IPS-18a (cell line): ENCODE measurements at regions not wholly inside any gene's neighbourhood (a gene's known extent, or its start where the extent isn't known, plus 50 kb on each side); places are given as distances from the start of the nearest gene placed in this dataset.
"Not testable (repeated sequence)": the region's sequence is repeated elsewhere in the genome, so short reads cannot be mapped to it uniquely, and the experiment has no call there.

Source experiments
- H3K27ac ChIP-seq: one replicate; pipeline ENCODE4 v1.5.1; 2013; ENCODE audit warnings: low read length
- H3K27me3 ChIP-seq: one replicate; pipeline ENCODE4 v1.6.1; 2013; ENCODE audit warnings: mild to moderate bottlenecking, low read length; ENCODE audit not compliant: control insufficient read depth, insufficient read depth
- H3K36me3 ChIP-seq: one replicate; pipeline ENCODE4 v1.6.1; 2013; ENCODE audit warnings: low read depth, low read length; ENCODE audit not compliant: control insufficient read depth
- H3K4me1 ChIP-seq: one replicate; pipeline ENCODE4 v1.6.1; 2013; ENCODE audit warnings: low read depth, low read length; ENCODE audit not compliant: control insufficient read depth
- H3K4me3 ChIP-seq: one replicate; pipeline ENCODE4 v1.5.1; 2013; ENCODE audit warnings: low read length
- H3K9ac ChIP-seq: one replicate; pipeline ENCODE4 v1.6.1; 2013; ENCODE audit warnings: mild to moderate bottlenecking, low read length, moderate library complexity
- H3K9me3 ChIP-seq: one replicate; pipeline ENCODE4 v1.6.1; 2013; ENCODE audit warnings: low read depth, low read length; ENCODE audit not compliant: control insufficient read depth

DNA sequence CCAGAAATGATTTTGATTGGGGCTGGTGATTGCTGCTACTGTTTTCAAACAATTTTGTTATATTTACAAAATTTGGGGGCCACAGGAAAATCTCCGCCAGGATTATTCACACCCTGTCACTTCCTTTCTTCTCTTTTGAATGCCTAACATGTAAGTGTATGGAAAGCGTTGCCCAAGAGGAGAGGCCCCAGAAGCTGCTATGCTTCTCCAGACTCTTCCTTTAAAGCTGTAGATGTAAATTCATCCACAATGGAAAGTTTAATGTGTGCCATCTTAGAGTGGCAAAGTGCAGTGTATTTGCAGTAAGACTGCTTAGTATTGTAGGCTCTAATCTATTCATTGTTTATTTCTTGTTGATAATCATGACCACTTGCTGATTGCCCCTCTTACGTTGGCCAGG, 136.7 kb upstream of the LRIG3 start:
- no peak overlapping the region for H3K9ac ChIP-seq
- H3K4me1 ChIP-seq = no peaks in the 10 kb centered on the region
- H3K27me3 ChIP-seq = no peaks in the 10 kb centered on the region
- H3K36me3 ChIP-seq = no peaks in the 10 kb centered on the region
- H3K9me3 ChIP-seq = no peaks in the 10 kb centered on the region
- no peak overlapping the region for H3K27ac ChIP-seq
- no peak overlapping the region for H3K4me3 ChIP-seq

GRCh38 chr12:59055204-59055860, 135.0 kb upstream of the LRIG3 start:
- Histone ChIP-seq H3K36me3 (no peaks in the 10 kb centered on the region), H3K4me1 (no peaks in the 10 kb centered on the region), H3K27ac (no peak overlapping the region), H3K9me3 (no peaks in the 10 kb centered on the region), H3K27me3 (no peaks in the 10 kb centered on the region), H3K4me3 (no peak overlapping the region), H3K9ac (no peak overlapping the region)

DNA sequence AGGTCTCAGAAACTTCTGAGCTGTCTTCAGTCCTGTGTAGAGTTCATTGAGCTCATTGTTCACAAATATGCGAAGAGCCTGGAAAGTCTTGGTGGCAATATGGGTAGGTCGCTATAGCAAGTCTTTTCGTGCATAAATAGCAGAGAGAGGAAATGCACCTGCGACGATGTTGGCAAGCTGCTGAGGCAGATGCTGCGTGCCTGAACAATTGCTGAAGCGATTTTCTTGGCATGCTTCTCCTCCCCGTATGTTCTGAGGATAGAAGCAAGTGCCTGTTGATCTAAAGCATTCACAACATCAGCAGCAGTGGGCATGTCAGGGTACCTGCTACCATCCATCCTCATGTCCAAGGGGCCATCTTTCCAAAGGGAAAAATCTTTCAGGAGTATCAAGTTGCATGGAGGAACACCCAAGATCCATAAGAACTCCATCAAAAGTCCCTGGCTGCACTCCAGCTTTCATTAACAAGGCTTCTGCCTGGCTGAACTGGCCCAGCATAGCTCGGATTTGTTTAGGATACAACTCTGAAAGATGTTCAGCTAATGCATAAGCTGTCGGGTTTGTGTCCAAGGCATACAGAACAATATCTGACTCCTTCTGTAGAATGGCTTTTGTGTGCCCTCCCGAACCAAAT, 133.1 kb upstream of the LRIG3 start:
- not testable (repeated sequence) for H3K27me3 ChIP-seq, H3K9ac ChIP-seq, H3K4me1 ChIP-seq, H3K36me3 ChIP-seq, H3K4me3 ChIP-seq, H3K9me3 ChIP-seq, H3K27ac ChIP-seq

- H3K36me3 ChIP-seq = no peaks in the 10 kb centered on the region
- no peak overlapping the region for H3K27ac ChIP-seq
- H3K9me3 ChIP-seq = no peaks in the 10 kb centered on the region
- H3K27me3 ChIP-seq = no peaks in the 10 kb centered on the region
- no peak overlapping the region for H3K4me3 ChIP-seq
- peaks cover 9% of the 10 kb centered on the region for H3K4me1 ChIP-seq
- no peak overlapping the region for H3K9ac ChIP-seq
Measured at GRCh38 chr12:59046763-59047534, 126.6 kb upstream of the LRIG3 start.

DNA sequence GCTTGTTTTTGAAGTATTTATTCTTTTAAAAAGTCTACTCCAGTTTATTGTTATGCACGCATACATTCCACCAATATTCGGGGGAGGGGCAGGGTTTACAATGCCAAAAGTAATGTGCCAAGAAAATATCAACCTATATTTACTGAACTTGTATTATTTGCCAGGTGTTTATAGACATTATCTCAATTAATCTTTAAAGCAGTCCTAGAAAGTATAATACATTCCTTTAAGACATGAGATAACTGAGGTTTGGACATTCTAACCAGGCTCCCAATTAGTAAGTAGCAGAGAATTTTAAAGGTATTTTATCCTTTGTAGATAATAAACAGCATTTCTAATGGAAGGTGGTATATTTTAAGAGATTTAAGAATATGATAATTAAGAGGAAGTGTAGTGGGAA, 124.5 kb upstream of the LRIG3 start:
- H3K4me1 ChIP-seq = peaks cover 27% of the 10 kb centered on the region
- no peaks in the 10 kb centered on the region for H3K27me3 ChIP-seq
- H3K4me3 ChIP-seq = no peak overlapping the region
- H3K9ac ChIP-seq = no peak overlapping the region
- H3K27ac ChIP-seq = no peak overlapping the region
- no peaks in the 10 kb centered on the region for H3K9me3 ChIP-seq
- H3K36me3 ChIP-seq = no peaks in the 10 kb centered on the region

- Histone ChIP-seq H3K36me3 (no peaks in the 10 kb centered on the region), H3K27me3 (no peaks in the 10 kb centered on the region), H3K4me1 (peaks cover 27% of the 10 kb centered on the region), H3K4me3 (no peak overlapping the region), H3K9ac (no peak overlapping the region), H3K9me3 (no peaks in the 10 kb centered on the region), H3K27ac (peak overlapping the region; percentile 27)
Measured at GRCh38 chr12:59041241-59042121, 121.2 kb upstream of the LRIG3 start.

DNA sequence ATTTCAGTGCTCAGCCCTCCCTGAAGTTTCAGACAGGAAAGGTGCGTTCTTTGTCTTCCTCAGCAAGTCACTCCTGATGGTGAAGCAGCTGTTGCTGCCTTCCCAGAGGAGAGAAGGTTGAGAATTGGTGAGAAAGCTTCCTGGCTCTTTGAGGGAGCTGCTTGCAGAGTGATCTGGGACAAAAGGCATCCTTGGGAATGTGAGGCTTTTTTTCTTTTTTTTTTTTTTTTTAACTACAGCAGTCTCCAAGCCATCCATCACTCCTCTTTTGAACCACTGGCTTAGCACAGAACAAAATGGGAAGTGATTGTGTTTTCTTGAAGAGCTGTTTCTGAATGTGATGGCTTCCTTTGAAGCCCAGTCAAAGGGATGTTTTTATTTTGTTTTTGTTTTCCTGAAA, 120.4 kb upstream of the LRIG3 start:
- no peak overlapping the region for H3K27ac ChIP-seq
- H3K4me1 ChIP-seq = peaks cover 27% of the 10 kb centered on the region
- no peak overlapping the region for H3K9ac ChIP-seq
- H3K36me3 ChIP-seq = no peaks in the 10 kb centered on the region
- H3K27me3 ChIP-seq = no peaks in the 10 kb centered on the region
- no peak overlapping the region for H3K4me3 ChIP-seq
- H3K9me3 ChIP-seq = no peaks in the 10 kb centered on the region

- no peak overlapping the region for H3K27ac ChIP-seq
- no peak overlapping the region for H3K4me3 ChIP-seq
- no peaks in the 10 kb centered on the region for H3K27me3 ChIP-seq
- H3K4me1 ChIP-seq = peaks cover 26% of the 10 kb centered on the region
- no peak overlapping the region for H3K9ac ChIP-seq
- no peaks in the 10 kb centered on the region for H3K9me3 ChIP-seq
- H3K36me3 ChIP-seq = no peaks in the 10 kb centered on the region
Measured at GRCh38 chr12:59040043-59040442, 119.7 kb upstream of the LRIG3 start.

DNA sequence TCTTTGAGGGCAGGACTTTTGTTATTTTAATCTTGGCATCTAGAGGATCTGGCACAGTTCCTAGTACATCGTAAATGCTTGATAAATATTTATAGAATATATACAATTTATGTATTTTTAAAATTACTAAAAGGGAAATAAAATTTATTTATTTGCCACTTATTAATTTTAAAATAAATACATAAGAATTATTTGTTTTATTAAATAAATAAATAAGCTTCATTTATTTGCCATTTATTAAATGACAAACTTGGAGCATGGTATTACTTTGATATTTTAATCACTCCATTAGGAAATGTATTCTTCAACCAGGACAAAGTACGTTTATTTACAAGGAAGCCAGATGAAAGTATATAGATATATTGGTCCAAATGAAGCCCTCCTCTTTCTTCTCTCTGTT, 118.7 kb upstream of the LRIG3 start:
- H3K27ac ChIP-seq = no peak overlapping the region
- peaks cover 19% of the 10 kb centered on the region for H3K4me1 ChIP-seq
- H3K4me3 ChIP-seq = no peak overlapping the region
- H3K27me3 ChIP-seq = no peaks in the 10 kb centered on the region
- H3K9me3 ChIP-seq = no peaks in the 10 kb centered on the region
- no peak overlapping the region for H3K9ac ChIP-seq
- no peaks in the 10 kb centered on the region for H3K36me3 ChIP-seq

GRCh38 chr12:59036973-59037762, 116.9 kb upstream of the LRIG3 start:
- Histone ChIP-seq H3K36me3 (no peaks in the 10 kb centered on the region), H3K27ac (no peak overlapping the region), H3K4me1 (peaks cover 19% of the 10 kb centered on the region), H3K9ac (no peak overlapping the region), H3K9me3 (no peaks in the 10 kb centered on the region), H3K4me3 (no peak overlapping the region), H3K27me3 (no peaks in the 10 kb centered on the region)

DNA sequence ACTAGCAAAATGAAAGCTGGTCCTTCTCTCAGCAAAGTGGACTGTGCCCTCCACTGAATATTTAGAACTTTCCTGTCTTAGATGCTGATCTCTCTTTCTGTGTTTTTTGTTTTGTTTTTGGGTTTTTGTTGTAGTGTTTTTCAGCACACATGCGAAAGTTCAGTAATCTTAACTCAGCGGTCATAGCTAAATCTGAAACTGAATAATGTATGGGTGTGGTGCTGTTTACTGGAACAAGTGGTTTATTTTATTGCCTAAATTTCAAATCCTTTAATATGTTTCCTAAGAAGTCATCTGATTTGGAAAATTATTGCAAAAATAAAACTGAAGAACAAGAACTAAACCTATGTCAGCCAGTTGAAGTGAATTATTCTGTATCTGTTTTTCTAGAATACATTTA, 116.0 kb upstream of the LRIG3 start:
- H3K27me3 ChIP-seq = no peaks in the 10 kb centered on the region
- H3K9me3 ChIP-seq = no peaks in the 10 kb centered on the region
- no peak overlapping the region for H3K9ac ChIP-seq
- H3K4me3 ChIP-seq = no peak overlapping the region
- no peaks in the 10 kb centered on the region for H3K36me3 ChIP-seq
- H3K27ac ChIP-seq = no peak overlapping the region
- peaks cover 11% of the 10 kb centered on the region for H3K4me1 ChIP-seq
